H9 (cell line): ENCODE measurements at regions not wholly inside any gene's neighbourhood (a gene's known extent, or its start where the extent isn't known, plus 50 kb on each side); places are given as distances from the start of the nearest gene placed in this dataset.

ENCODE experiments used
- DNase-seq: peaks from one replicate; pipeline ENCODE4 v3.0.0-alpha.2; 2017
- H2AFZ ChIP-seq: one replicate; pipeline ENCODE4 v1.6.1; 2013; ENCODE audit warnings: mild to moderate bottlenecking, low read length, control low read depth, moderate library complexity
- H2AK5ac ChIP-seq: 2 replicates; pipeline ENCODE4 v1.6.1; 2013; ENCODE audit warnings: low read length, control low read depth, mixed read lengths; ENCODE audit not compliant: insufficient read length
- H2BK120ac ChIP-seq: one replicate; pipeline ENCODE4 v1.6.1; 2013; ENCODE audit warnings: low read depth, mild to moderate bottlenecking, low read length, control low read depth, inconsistent platforms; ENCODE audit not compliant: poor library complexity, severe bottlenecking
- H2BK12ac ChIP-seq: 2 replicates; pipeline ENCODE4 v1.6.1; 2013; ENCODE audit warnings: low read length, control low read depth, mixed read lengths, low read depth; ENCODE audit not compliant: insufficient read length
- H2BK15ac ChIP-seq: 2 replicates; pipeline ENCODE4 v1.6.1; 2013; ENCODE audit warnings: low read depth, low read length, control low read depth
- H2BK20ac ChIP-seq: one replicate; pipeline ENCODE4 v1.6.1; 2013; ENCODE audit warnings: low read depth, mild to moderate bottlenecking, low read length, control low read depth, inconsistent platforms; ENCODE audit not compliant: poor library complexity, severe bottlenecking
- H2BK5ac ChIP-seq: 2 replicates; pipeline ENCODE4 v1.6.1; 2013; ENCODE audit warnings: low read length, control low read depth, mixed read lengths; ENCODE audit not compliant: insufficient read length
- H3K14ac ChIP-seq: 2 replicates; pipeline ENCODE4 v1.6.1; 2013; ENCODE audit warnings: low read length, control low read depth; ENCODE audit not compliant: insufficient read depth
- H3K18ac ChIP-seq: 2 replicates; pipeline ENCODE4 v1.6.1; 2013; ENCODE audit warnings: low read depth, mild to moderate bottlenecking, mixed read lengths, low read length, control low read depth; ENCODE audit not compliant: insufficient read length
- H3K23ac ChIP-seq: 2 replicates; pipeline ENCODE4 v1.6.1; 2013; ENCODE audit warnings: low read length, control low read depth, mixed read lengths, low read depth; ENCODE audit not compliant: insufficient read length
- H3K23me2 ChIP-seq: 2 replicates; pipeline ENCODE4 v1.6.1; 2013; ENCODE audit warnings: low read depth, mild to moderate bottlenecking, mixed read lengths, low read length, control low read depth; ENCODE audit not compliant: insufficient read length, poor library complexity, severe bottlenecking
- H3K27ac ChIP-seq: 2 replicates; pipeline ENCODE4 v1.5.1; 2013; ENCODE audit warnings: low read length, control low read depth, mixed read lengths, low read depth; ENCODE audit not compliant: insufficient read length
- H3K27me3 ChIP-seq: 2 replicates; pipeline ENCODE4 v1.6.1; 2013; ENCODE audit warnings: low read length, control low read depth, inconsistent platforms; ENCODE audit not compliant: insufficient read depth
- H3K4ac ChIP-seq: 2 replicates; pipeline ENCODE4 v1.6.1; 2013; ENCODE audit warnings: low read depth, mild to moderate bottlenecking, control low read depth, inconsistent platforms, low read length, moderate library complexity
- H3K4me1 ChIP-seq: 2 replicates; pipeline ENCODE4 v1.6.1; 2013; ENCODE audit warnings: low read length, control low read depth, inconsistent platforms; ENCODE audit not compliant: insufficient read depth
- H3K4me2 ChIP-seq: 2 replicates; pipeline ENCODE4 v1.6.1; 2013; ENCODE audit warnings: low read length, control low read depth, mixed read lengths; ENCODE audit not compliant: insufficient read length, insufficient read depth
- H3K56ac ChIP-seq: 2 replicates; pipeline ENCODE4 v1.6.1; 2013; ENCODE audit warnings: low read depth, mild to moderate bottlenecking, mixed read lengths, low read length, control low read depth; ENCODE audit not compliant: insufficient read length
- H3K79me1 ChIP-seq: 2 replicates; pipeline ENCODE4 v1.6.1; 2013; ENCODE audit warnings: low read depth, mild to moderate bottlenecking, moderate library complexity, low read length, control low read depth, inconsistent platforms; ENCODE audit not compliant: insufficient read depth, poor library complexity, severe bottlenecking
- H3K79me2 ChIP-seq: 2 replicates; pipeline ENCODE4 v1.6.1; 2013; ENCODE audit warnings: low read length, control low read depth, inconsistent platforms; ENCODE audit not compliant: insufficient read depth
- H3K9ac ChIP-seq: 2 replicates; pipeline ENCODE4 v1.6.1; 2013; ENCODE audit warnings: low read length, control low read depth, mixed read lengths; ENCODE audit not compliant: insufficient read length; ENCODE audit errors: extremely low read depth
- H3K9me3 ChIP-seq: one replicate; pipeline ENCODE4 v1.6.1; 2013; ENCODE audit warnings: low read depth, low read length, inconsistent platforms; ENCODE audit not compliant: control insufficient read depth
- H3T11ph ChIP-seq: one replicate; pipeline ENCODE4 v1.6.1; 2013; ENCODE audit warnings: mild to moderate bottlenecking, low read length, control low read depth, inconsistent platforms
- H4K20me1 ChIP-seq: one replicate; pipeline ENCODE4 v1.6.1; 2013; ENCODE audit not compliant: control insufficient read depth, insufficient read length, insufficient read depth
- H4K5ac ChIP-seq: 2 replicates; pipeline ENCODE4 v1.6.1; 2013; ENCODE audit warnings: low read depth, mild to moderate bottlenecking, mixed read lengths, low read length, control low read depth; ENCODE audit not compliant: insufficient read length
- H4K8ac ChIP-seq: replicated peaks from 2 replicates; pipeline ENCODE4 v1.6.1; 2013; ENCODE audit warnings: low read length, control low read depth, mixed read lengths, low read depth; ENCODE audit not compliant: insufficient read length
- H4K91ac ChIP-seq: 2 replicates; pipeline ENCODE4 v1.6.1; 2013; ENCODE audit warnings: low read depth, mild to moderate bottlenecking, moderate library complexity, mixed read lengths, low read length, control low read depth; ENCODE audit not compliant: insufficient read length
- H3K27ac Mint-ChIP-seq, 3 experiments: 2 replicates in 2 of 3; 3 replicates in 1 of 3; pipeline ENCODE4 v1.8.0; 2020 to 2021; ENCODE audit warnings: mixed read lengths in 3 of 3, mild to moderate bottlenecking in 1 of 3, moderate library complexity in 1 of 3
- H3K27me3 Mint-ChIP-seq: 2 replicates; pipeline ENCODE4 v1.8.0; 2021; ENCODE audit warnings: low read depth, mild to moderate bottlenecking, moderate library complexity, mixed read lengths
- H3K36me3 Mint-ChIP-seq, 3 experiments: 2 replicates in 2 of 3; 3 replicates in 1 of 3; pipeline ENCODE4 v1.8.0; 2020 to 2021; ENCODE audit warnings: low read depth in 3 of 3, mixed read lengths in 3 of 3; ENCODE audit not compliant: insufficient read depth in 1 of 3
- H3K4me1 Mint-ChIP-seq, 2 experiments: 2 replicates each; pipeline ENCODE4 v1.8.0; 2020; ENCODE audit warnings: mixed read lengths in 2 of 2
- H3K4me3 Mint-ChIP-seq, 2 experiments: 2 replicates in 1 of 2; 3 replicates in 1 of 2; pipeline ENCODE4 v1.8.0; 2020 to 2021; ENCODE audit warnings: mild to moderate bottlenecking in 2 of 2, mixed read lengths in 2 of 2, moderate library complexity in 1 of 2
- H3K9me3 Mint-ChIP-seq, 2 experiments: 2 replicates in 1 of 2; 3 replicates in 1 of 2; pipeline ENCODE4 v1.8.0; 2020; ENCODE audit warnings: mild to moderate bottlenecking in 2 of 2, mixed read lengths in 2 of 2, moderate library complexity in 1 of 2
- CTCF ChIP-seq: fragments of 200-600 bp; sonication (generic); conservative IDR thresholded peaks from 3 replicates; pipeline ENCODE4 v1.8.0; 2021; ENCODE audit warnings: antibody characterized with exemption, mild to moderate bottlenecking
- WGBS: extraction: QIAGEN DNeasy Blood & Tissue Kit; methylation state at CpG from one replicate; pipeline ENCODE4 v1.1.7; 2013; ENCODE audit warnings: missing lambda C conversion rate, low lambda C conversion rate, mixed read lengths; ENCODE audit not compliant: insufficient read length; ENCODE audit errors: extremely low coverage; 5-methylcytosine and 5-hydroxymethylcytosine counted together

GRCh38 chr3:34237946-34238345, 439.5 kb downstream of the PDCD6IP start:
- H3K27ac Mint-ChIP-seq, result no peak overlapping the region
- H3K79me1 ChIP-seq, result no peaks in the 10 kb centered on the region
- no peaks in the 10 kb centered on the region for H3K9me3 ChIP-seq
- H4K91ac ChIP-seq, result no peak overlapping the region
- no peaks in the 10 kb centered on the region for H3K27me3 ChIP-seq
- H3K9ac ChIP-seq, result no peak overlapping the region
- H3K4me3 Mint-ChIP-seq, result no peak overlapping the region
- WGBS, result no CpG with 5 or more reads among the region's 1 CpG
- no peak overlapping the region for H3K27ac ChIP-seq
- H4K20me1 ChIP-seq, result no peaks in the 10 kb centered on the region
- no peak overlapping the region for H2BK120ac ChIP-seq
- no peak overlapping the region for H4K5ac ChIP-seq
- no peaks in the 10 kb centered on the region for H3K9me3 Mint-ChIP-seq
- H4K8ac ChIP-seq, result no peak overlapping the region
- peaks cover 0 to 3% of the 10 kb centered on the region in 2 experiments; a peak in 1 of 4 replicates for H3K4me1 Mint-ChIP-seq
- H2AFZ ChIP-seq, result no peak overlapping the region
- no peaks in the 10 kb centered on the region for H3K23me2 ChIP-seq
- no peaks in the 10 kb centered on the region for H3K79me2 ChIP-seq
- no peak overlapping the region for H3K14ac ChIP-seq
- no peak overlapping the region for H2BK5ac ChIP-seq
- H3K4me1 ChIP-seq, result no peaks in the 10 kb centered on the region
- no peak overlapping the region for H2BK15ac ChIP-seq
- H3K36me3 Mint-ChIP-seq, result no peaks in the 10 kb centered on the region
- no peak overlapping the region for H3K56ac ChIP-seq
- H3K18ac ChIP-seq, result no peak overlapping the region
- H3K23ac ChIP-seq, result no peak overlapping the region
- no peak for TF ChIP-seq CTCF
- H3K4ac ChIP-seq, result no peak overlapping the region
- DNase-seq, result no peak
- no peaks in the 10 kb centered on the region for H3K27me3 Mint-ChIP-seq
- no peak overlapping the region for H2BK12ac ChIP-seq
- no peak overlapping the region for H2AK5ac ChIP-seq
- no peak overlapping the region for H2BK20ac ChIP-seq
- no peak overlapping the region for H3T11ph ChIP-seq
- no peak overlapping the region for H3K4me2 ChIP-seq
